ENCODE measurements at regions not wholly inside any gene's neighbourhood (a gene's known extent, or its start where the extent isn't known, plus 50 kb on each side); places are given as distances from the start of the nearest gene placed in this dataset.
A peak's percentile ranks its signal among the peaks of the same experiment; 100 is the strongest.

DNA sequence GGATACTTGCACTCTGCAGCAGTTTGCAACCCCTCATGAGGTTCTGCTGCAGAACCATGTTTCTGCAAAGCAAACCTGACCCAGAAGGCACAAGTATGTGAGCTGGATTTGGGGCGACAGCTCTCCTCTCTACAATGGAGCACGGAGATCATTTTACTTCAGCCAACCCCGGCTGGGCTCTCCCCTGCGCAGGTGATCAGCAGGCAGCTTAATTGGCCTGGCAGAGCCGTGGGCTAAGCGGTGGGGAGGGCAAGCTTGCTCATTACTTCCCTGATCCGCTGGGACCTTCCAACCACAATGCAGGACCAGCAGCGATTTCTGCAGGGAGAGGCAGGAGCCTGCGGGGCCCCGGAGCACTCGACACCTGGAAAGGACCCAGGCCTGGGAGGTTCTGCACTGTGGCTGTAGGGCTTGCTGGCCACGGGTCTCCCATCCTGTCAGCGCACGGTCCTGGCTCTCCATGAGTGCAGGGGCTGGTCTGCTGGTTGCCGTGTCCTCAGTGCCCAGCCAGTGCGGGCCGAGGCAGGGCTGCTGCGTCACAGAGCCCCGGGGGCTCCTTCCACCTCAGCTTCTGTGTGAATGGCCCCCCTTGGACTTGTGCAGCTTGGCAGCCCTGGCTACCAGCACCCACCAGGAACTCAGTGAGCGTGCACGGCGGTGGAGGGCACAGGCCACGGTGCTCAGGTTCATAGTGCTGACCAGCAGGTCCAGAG lies 51.8 kb upstream of the RAPGEF1 start:
- no peak overlapping the region for H3K4me2 ChIP-seq
- ChIA-PET POLR2A (no interaction called here), CTCF (interaction anchor here (1.4 to 2.6 kb wide), 2 partner anchors 58 to 378 kb away, joined by 5 to 6 read pairs; no protein-coding TSS in a partner anchor)
- H3K4me3 ChIP-seq: no peak overlapping the region
- H3K27ac ChIP-seq: no peak overlapping the region
- ATAC-seq (peak in 1 of 2 experiments; percentile 24; a peak in 2 of 6 replicates), FAIRE-seq (no peak), DNase-seq (ENCODE audit: low read depth in 1 of 2, low spot score in 1 of 2) (no peak)
- 42% methylated on average over 21 of the region's 23 CpGs for WGBS (ENCODE audit: missing lambda C conversion rate)
- TF ChIP-seq ZC3H11A (IDR thresholded peaks at IDR 0.05) (no peak), HOXB5 (CRISPR knock-in tag; IDR thresholded peaks at IDR 0.05) (no peak), RFX5 (IDR thresholded peaks at IDR 0.05) (no peak), RARB (CRISPR knock-in tag; IDR thresholded peaks at IDR 0.05) (no peak), POLR2A (IDR thresholded peaks at IDR 0.05; ENCODE audit: low read length) (no peak), RCOR1 (IDR thresholded peaks at IDR 0.05; ENCODE audit: low read depth, low read length) (no peak)
- TF ChIP-seq, protein P1, sequence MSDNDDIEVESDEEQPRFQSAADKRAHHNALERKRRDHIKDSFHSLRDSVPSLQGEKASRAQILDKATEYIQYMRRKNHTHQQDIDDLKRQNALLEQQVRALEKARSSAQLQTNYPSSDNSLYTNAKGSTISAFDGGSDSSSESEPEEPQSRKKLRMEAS (IDR thresholded peaks at IDR 0.05): no peak
- TF ChIP-seq, protein P2, sequence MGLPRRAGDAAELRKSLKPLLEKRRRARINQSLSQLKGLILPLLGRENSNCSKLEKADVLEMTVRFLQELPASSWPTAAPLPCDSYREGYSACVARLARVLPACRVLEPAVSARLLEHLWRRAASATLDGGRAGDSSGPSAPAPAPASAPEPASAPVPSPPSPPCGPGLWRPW (IDR thresholded peaks at IDR 0.05): no peak
- H3K9me3 ChIP-seq: peaks cover 11% of the 10 kb centered on the region
- H3K4me1 ChIP-seq: no peaks in the 10 kb centered on the region

All from A549 (cell line).